Keratinocyte (primary cell): ENCODE measurements at regions not wholly inside any gene's neighbourhood (a gene's known extent, or its start where the extent isn't known, plus 50 kb on each side); places are given as distances from the start of the nearest gene placed in this dataset.

Experiments used
- CTCF ChIP-seq, 3 experiments: IDR thresholded peaks in 1 of 3; conservative IDR thresholded peaks in 1 of 3; optimal IDR thresholded peaks in 1 of 3; 2 replicates in 2 of 3; 3 replicates in 1 of 3; pipeline versions ENCODE3 to v1.5.1; 2011; ENCODE audit warnings: low read length in 3 of 3, mild to moderate bottlenecking in 3 of 3, moderate library complexity in 2 of 3, control low read depth in 1 of 3, inconsistent platforms in 1 of 3; ENCODE audit not compliant: insufficient read depth in 2 of 3; ENCODE audit errors: extremely low read depth in 1 of 3
- EZH2 ChIP-seq: IDR thresholded peaks from one replicate; pipeline ENCODE4 v1.6.1; 2012; ENCODE audit warnings: inconsistent platforms, mild to moderate bottlenecking, low read length, moderate library complexity

DNA sequence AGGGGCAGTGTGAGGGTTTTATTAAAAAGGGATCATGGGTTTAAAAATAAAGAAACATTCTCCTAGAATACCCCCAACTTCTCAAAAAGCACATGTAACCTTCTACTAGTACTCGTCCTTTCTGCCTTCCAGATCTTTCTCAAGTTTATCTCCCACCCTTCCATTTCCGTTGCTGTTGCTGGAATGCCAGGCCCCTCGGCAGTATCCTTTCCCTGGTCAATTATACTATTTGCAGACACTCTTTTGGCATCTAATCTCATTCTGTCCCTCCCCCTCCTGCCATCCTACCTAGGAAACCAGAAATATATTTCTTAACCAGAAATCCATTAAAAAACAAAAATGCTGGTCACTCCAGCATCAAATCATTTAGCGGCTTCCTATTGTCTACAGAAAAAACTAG is 198.2 kb upstream of the ATP2B1 start:
- TF ChIP-seq EZH2 = no peak
- no peak for TF ChIP-seq CTCF (optimal IDR thresholded peaks at IDR 0.05 in 1 of 3, IDR thresholded peaks at IDR 0.05 in 1 of 3, conservative IDR thresholded peaks at IDR 0.05 in 1 of 3; ENCODE audit: extremely low read depth in 1 of 3, insufficient read depth in 2 of 3, low read length in 3 of 3)
